K562 (cell line): ENCODE measurements at regions not wholly inside any gene's neighbourhood (a gene's known extent, or its start where the extent isn't known, plus 50 kb on each side); places are given as distances from the start of the nearest gene placed in this dataset.
A peak's percentile ranks its signal among the peaks of the same experiment; 100 is the strongest.

Experiments
- MTA2 ChIP-seq: fragments of 450-650 bp; IDR thresholded peaks from 2 replicates; pipeline ENCODE4 v1.6.1; 2016; ENCODE audit warnings: low read depth
- ZNF384 ChIP-seq: IDR thresholded peaks from 2 replicates; pipeline ENCODE4 v1.6.1; 2012; ENCODE audit warnings: low read depth, low read length, improper control_type of control experiment
- ZNF584 ChIP-seq: fragments of 200-800 bp; sonication (Bioruptor generic); IDR thresholded peaks from 2 replicates; pipeline ENCODE4 v1.6.1; 2016; ENCODE audit warnings: low read depth, mild to moderate bottlenecking, missing genetic modification characterization, missing compliant biosample characterization
- TF ChIP-seq, protein P1 (sequence below), 2 experiments: fragments of 450-650 bp in 1 of 2; sonication (generic) in 1 of 2; formaldehyde crosslinking in 1 of 2; IDR thresholded peaks; 2 replicates each; pipeline versions ENCODE4 v1.7.1 to v1.9.0; 2016 to 2022; ENCODE audit warnings: inconsistent platforms in 1 of 2, mild to moderate bottlenecking in 1 of 2, missing genetic modification reagents in 1 of 2
- TF ChIP-seq, protein P2 (sequence below), 2 experiments: fragments of 200-800 bp in 1 of 2; sonication (Bioruptor generic) in 1 of 2; sonication (generic) in 1 of 2; formaldehyde crosslinking in 1 of 2; IDR thresholded peaks in 1 of 2; conservative IDR thresholded peaks in 1 of 2; 2 replicates each; pipeline versions ENCODE4 v1.5.0 to v1.6.1; 2016 to 2020; ENCODE audit warnings: missing compliant biosample characterization in 1 of 2, missing genetic modification characterization in 1 of 2, missing genetic modification reagents in 1 of 2
- TF ChIP-seq, protein P3 (sequence below), 2 experiments: fragments of 450-650 bp; formaldehyde crosslinking in 1 of 2; IDR thresholded peaks; 2 replicates each; pipeline versions ENCODE4 v1.4.0 to v1.6.1; 2014 to 2020; ENCODE audit warnings: mild to moderate bottlenecking in 2 of 2, borderline replicate concordance in 1 of 2, low read depth in 1 of 2

DNA sequence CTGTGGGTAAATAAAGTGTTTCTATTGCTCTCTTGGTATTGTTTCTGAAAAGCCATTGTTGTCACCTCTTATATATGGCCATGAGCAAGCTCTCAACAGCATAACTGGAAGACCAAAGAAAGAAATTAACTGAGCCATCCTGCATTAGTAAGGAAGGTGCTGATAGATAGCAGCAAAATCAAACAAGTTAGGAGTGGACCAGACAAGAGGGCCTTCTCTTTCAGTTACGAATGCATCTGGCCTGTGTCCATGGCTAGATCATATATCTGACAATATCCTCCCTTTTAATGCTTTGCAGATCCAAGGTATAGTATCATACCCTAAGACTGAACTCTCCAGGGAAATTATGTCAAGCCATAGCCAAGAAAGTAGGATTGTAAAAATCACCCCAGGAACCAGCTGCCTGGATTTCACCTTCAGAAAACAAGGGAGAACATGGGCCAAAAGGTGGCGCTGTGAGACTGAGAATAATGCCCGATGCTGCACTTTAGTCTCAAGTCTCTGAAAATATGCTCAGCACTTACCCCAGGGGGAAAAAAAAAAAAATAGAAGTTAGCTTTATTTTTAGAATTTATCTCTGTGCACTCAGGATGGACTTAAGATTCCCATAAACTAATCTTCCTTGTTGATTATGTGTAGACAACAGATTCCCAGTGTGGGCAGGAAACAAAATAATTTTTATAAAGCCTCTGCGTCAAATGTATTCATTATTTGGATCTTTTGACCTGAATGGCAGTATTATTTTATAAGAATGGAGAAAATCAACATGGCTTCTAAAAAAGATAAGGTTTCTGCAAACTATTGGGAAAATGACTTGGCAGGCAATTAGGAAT, 415.1 kb downstream of the ETS1 start (continued):
- TF ChIP-seq, protein P1, sequence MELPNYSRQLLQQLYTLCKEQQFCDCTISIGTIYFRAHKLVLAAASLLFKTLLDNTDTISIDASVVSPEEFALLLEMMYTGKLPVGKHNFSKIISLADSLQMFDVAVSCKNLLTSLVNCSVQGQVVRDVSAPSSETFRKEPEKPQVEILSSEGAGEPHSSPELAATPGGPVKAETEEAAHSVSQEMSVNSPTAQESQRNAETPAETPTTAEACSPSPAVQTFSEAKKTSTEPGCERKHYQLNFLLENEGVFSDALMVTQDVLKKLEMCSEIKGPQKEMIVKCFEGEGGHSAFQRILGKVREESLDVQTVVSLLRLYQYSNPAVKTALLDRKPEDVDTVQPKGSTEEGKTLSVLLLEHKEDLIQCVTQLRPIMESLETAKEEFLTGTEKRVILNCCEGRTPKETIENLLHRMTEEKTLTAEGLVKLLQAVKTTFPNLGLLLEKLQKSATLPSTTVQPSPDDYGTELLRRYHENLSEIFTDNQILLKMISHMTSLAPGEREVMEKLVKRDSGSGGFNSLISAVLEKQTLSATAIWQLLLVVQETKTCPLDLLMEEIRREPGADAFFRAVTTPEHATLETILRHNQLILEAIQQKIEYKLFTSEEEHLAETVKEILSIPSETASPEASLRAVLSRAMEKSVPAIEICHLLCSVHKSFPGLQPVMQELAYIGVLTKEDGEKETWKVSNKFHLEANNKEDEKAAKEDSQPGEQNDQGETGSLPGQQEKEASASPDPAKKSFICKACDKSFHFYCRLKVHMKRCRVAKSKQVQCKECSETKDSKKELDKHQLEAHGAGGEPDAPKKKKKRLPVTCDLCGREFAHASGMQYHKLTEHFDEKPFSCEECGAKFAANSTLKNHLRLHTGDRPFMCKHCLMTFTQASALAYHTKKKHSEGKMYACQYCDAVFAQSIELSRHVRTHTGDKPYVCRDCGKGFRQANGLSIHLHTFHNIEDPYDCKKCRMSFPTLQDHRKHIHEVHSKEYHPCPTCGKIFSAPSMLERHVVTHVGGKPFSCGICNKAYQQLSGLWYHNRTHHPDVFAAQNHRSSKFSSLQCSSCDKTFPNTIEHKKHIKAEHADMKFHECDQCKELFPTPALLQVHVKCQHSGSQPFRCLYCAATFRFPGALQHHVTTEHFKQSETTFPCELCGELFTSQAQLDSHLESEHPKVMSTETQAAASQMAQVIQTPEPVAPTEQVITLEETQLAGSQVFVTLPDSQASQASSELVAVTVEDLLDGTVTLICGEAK (IDR thresholded peaks at IDR 0.05) = no peak
- TF ChIP-seq, protein P1 (CRISPR knock-in tag; IDR thresholded peaks at IDR 0.05) = no peak
- TF ChIP-seq ZNF384 (peak; percentile 62; the same call in 1 of the 2 replicates), ZNF584 (no peak), MTA2 (no peak)
- TF ChIP-seq, protein P2, sequence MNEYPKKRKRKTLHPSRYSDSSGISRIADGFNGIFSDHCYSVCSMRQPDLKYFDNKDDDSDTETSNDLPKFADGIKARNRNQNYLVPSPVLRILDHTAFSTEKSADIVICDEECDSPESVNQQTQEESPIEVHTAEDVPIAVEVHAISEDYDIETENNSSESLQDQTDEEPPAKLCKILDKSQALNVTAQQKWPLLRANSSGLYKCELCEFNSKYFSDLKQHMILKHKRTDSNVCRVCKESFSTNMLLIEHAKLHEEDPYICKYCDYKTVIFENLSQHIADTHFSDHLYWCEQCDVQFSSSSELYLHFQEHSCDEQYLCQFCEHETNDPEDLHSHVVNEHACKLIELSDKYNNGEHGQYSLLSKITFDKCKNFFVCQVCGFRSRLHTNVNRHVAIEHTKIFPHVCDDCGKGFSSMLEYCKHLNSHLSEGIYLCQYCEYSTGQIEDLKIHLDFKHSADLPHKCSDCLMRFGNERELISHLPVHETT (CRISPR knock-in tag; conservative IDR thresholded peaks at IDR 0.05 in 1 of 2, IDR thresholded peaks at IDR 0.05 in 1 of 2) = no peak
- TF ChIP-seq, protein P3, sequence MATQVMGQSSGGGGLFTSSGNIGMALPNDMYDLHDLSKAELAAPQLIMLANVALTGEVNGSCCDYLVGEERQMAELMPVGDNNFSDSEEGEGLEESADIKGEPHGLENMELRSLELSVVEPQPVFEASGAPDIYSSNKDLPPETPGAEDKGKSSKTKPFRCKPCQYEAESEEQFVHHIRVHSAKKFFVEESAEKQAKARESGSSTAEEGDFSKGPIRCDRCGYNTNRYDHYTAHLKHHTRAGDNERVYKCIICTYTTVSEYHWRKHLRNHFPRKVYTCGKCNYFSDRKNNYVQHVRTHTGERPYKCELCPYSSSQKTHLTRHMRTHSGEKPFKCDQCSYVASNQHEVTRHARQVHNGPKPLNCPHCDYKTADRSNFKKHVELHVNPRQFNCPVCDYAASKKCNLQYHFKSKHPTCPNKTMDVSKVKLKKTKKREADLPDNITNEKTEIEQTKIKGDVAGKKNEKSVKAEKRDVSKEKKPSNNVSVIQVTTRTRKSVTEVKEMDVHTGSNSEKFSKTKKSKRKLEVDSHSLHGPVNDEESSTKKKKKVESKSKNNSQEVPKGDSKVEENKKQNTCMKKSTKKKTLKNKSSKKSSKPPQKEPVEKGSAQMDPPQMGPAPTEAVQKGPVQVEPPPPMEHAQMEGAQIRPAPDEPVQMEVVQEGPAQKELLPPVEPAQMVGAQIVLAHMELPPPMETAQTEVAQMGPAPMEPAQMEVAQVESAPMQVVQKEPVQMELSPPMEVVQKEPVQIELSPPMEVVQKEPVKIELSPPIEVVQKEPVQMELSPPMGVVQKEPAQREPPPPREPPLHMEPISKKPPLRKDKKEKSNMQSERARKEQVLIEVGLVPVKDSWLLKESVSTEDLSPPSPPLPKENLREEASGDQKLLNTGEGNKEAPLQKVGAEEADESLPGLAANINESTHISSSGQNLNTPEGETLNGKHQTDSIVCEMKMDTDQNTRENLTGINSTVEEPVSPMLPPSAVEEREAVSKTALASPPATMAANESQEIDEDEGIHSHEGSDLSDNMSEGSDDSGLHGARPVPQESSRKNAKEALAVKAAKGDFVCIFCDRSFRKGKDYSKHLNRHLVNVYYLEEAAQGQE (IDR thresholded peaks at IDR 0.05; ENCODE audit: borderline replicate concordance) = peak; percentile 51; the same call in 1 of the 2 replicates
- TF ChIP-seq, protein P3 (CRISPR knock-in tag; IDR thresholded peaks at IDR 0.05; ENCODE audit: low read depth) = no peak
